Stimulated activated memory B cell treated with anti-CD40 and anti-IgM and Interleukin-4, amounts not matched to agents 10 μg/mL and 1 μg/mL and 100 μg/mL, for 72 hours (primary cell): ENCODE measurements at regions not wholly inside any gene's neighbourhood (a gene's known extent, or its start where the extent isn't known, plus 50 kb on each side); places are given as distances from the start of the nearest gene placed in this dataset.
A peak's percentile ranks its signal among the peaks of the same experiment; 100 is the strongest.
"Not testable (repeated sequence)": the region's sequence is repeated elsewhere in the genome, so short reads cannot be mapped to it uniquely, and the experiment has no call there.

ENCODE experiments used
- ATAC-seq: fragments of 150-1000 bp; cut with Tn5 transposase; 2 replicates; pipeline ENCODE4 v1.10.0; 2021
- H3K27ac Mint-ChIP-seq: one replicate; pipeline ENCODE4 v1.8.0; 2022; ENCODE audit warnings: mild to moderate bottlenecking, mixed read lengths
- H3K27me3 Mint-ChIP-seq: one replicate; pipeline ENCODE4 v1.8.0; 2022; ENCODE audit warnings: mixed read lengths
- H3K36me3 Mint-ChIP-seq: one replicate; pipeline ENCODE4 v1.8.0; 2022; ENCODE audit warnings: mixed read lengths
- H3K4me1 Mint-ChIP-seq: one replicate; pipeline ENCODE4 v1.8.0; 2022; ENCODE audit warnings: mixed read lengths
- H3K4me3 Mint-ChIP-seq: one replicate; pipeline ENCODE4 v1.8.0; 2022; ENCODE audit warnings: mild to moderate bottlenecking, moderate library complexity, mixed read lengths
- H3K9me3 Mint-ChIP-seq: one replicate; pipeline ENCODE4 v1.8.0; 2022; ENCODE audit warnings: mixed read lengths

- Mint-ChIP-seq H3K4me3 (no peak overlapping the region), H3K4me1 (no peaks in the 10 kb centered on the region), H3K9me3 (no peaks in the 10 kb centered on the region), H3K36me3 (no peaks in the 10 kb centered on the region), H3K27me3 (no peaks in the 10 kb centered on the region), H3K27ac (no peak overlapping the region)
- ATAC-seq = no peak
These were observed 179.9 kb upstream of the TMEM106B start for GRCh38 chr7:12031186-12031585.

- H3K4me1 Mint-ChIP-seq = no peaks in the 10 kb centered on the region
- H3K4me3 Mint-ChIP-seq = no peak overlapping the region
- ATAC-seq = no peak
- H3K9me3 Mint-ChIP-seq = no peaks in the 10 kb centered on the region
- H3K27ac Mint-ChIP-seq = no peak overlapping the region
- H3K27me3 Mint-ChIP-seq = no peaks in the 10 kb centered on the region
- H3K36me3 Mint-ChIP-seq = no peaks in the 10 kb centered on the region
These were observed 179.5 kb upstream of the TMEM106B start for GRCh38 chr7:12031638-12032037.

GRCh38 chr7:12032146-12032545 lies 178.9 kb upstream of the TMEM106B start:
- Mint-ChIP-seq H3K27ac (no peak overlapping the region), H3K4me3 (no peak overlapping the region), H3K4me1 (no peaks in the 10 kb centered on the region), H3K27me3 (no peaks in the 10 kb centered on the region), H3K9me3 (no peaks in the 10 kb centered on the region), H3K36me3 (no peaks in the 10 kb centered on the region)
- no peak for ATAC-seq

GRCh38 chr7:12043457-12043856 lies 167.6 kb upstream of the TMEM106B start:
- H3K4me1 Mint-ChIP-seq, H3K9me3 Mint-ChIP-seq, ATAC-seq, H3K4me3 Mint-ChIP-seq, H3K27ac Mint-ChIP-seq, H3K27me3 Mint-ChIP-seq, H3K36me3 Mint-ChIP-seq: not testable (repeated sequence)

- Mint-ChIP-seq H3K9me3 (peaks cover 6% of the 10 kb centered on the region), H3K36me3 (peaks cover 6% of the 10 kb centered on the region), H3K4me3 (no peak overlapping the region), H3K27ac (no peak overlapping the region), H3K27me3 (no peaks in the 10 kb centered on the region), H3K4me1 (no peaks in the 10 kb centered on the region)
- no peak for ATAC-seq
These were observed 158.9 kb upstream of the TMEM106B start for GRCh38 chr7:12052211-12052610.

- Mint-ChIP-seq H3K27ac (no peak overlapping the region), H3K9me3 (peaks cover 13% of the 10 kb centered on the region), H3K27me3 (peaks cover 9% of the 10 kb centered on the region), H3K4me1 (no peaks in the 10 kb centered on the region), H3K4me3 (no peak overlapping the region), H3K36me3 (peaks cover 6% of the 10 kb centered on the region)
- no peak for ATAC-seq
These were observed 157.5 kb upstream of the TMEM106B start for GRCh38 chr7:12053561-12053960.

GRCh38 chr7:12054830-12055229 lies 156.3 kb upstream of the TMEM106B start:
- H3K4me1 Mint-ChIP-seq = no peaks in the 10 kb centered on the region
- peaks cover 6% of the 10 kb centered on the region for H3K36me3 Mint-ChIP-seq
- H3K27ac Mint-ChIP-seq = no peak overlapping the region
- peaks cover 13% of the 10 kb centered on the region for H3K9me3 Mint-ChIP-seq
- peaks cover 9% of the 10 kb centered on the region for H3K27me3 Mint-ChIP-seq
- no peak for ATAC-seq
- H3K4me3 Mint-ChIP-seq = no peak overlapping the region

GRCh38 chr7:12056381-12056780 lies 154.7 kb upstream of the TMEM106B start:
- H3K4me3 Mint-ChIP-seq = no peak overlapping the region
- H3K4me1 Mint-ChIP-seq = no peaks in the 10 kb centered on the region
- peaks cover 6% of the 10 kb centered on the region for H3K36me3 Mint-ChIP-seq
- peaks cover 9% of the 10 kb centered on the region for H3K27me3 Mint-ChIP-seq
- peaks cover 13% of the 10 kb centered on the region for H3K9me3 Mint-ChIP-seq
- ATAC-seq = no peak
- no peak overlapping the region for H3K27ac Mint-ChIP-seq

- H3K36me3 Mint-ChIP-seq = peaks cover 6% of the 10 kb centered on the region
- ATAC-seq = no peak
- no peak overlapping the region for H3K27ac Mint-ChIP-seq
- H3K4me3 Mint-ChIP-seq = no peak overlapping the region
- H3K27me3 Mint-ChIP-seq = peaks cover 9% of the 10 kb centered on the region
- no peaks in the 10 kb centered on the region for H3K4me1 Mint-ChIP-seq
- H3K9me3 Mint-ChIP-seq = peaks cover 13% of the 10 kb centered on the region
These were observed 154.1 kb upstream of the TMEM106B start for GRCh38 chr7:12056977-12057376.

GRCh38 chr7:12062062-12062461 lies 149.0 kb upstream of the TMEM106B start:
- no peak overlapping the region for H3K27ac Mint-ChIP-seq
- no peak overlapping the region for H3K4me3 Mint-ChIP-seq
- peaks cover 9% of the 10 kb centered on the region for H3K27me3 Mint-ChIP-seq
- H3K4me1 Mint-ChIP-seq = peaks cover 13% of the 10 kb centered on the region
- no peak for ATAC-seq
- peaks cover 6% of the 10 kb centered on the region for H3K9me3 Mint-ChIP-seq
- H3K36me3 Mint-ChIP-seq = no peaks in the 10 kb centered on the region

- no peaks in the 10 kb centered on the region for H3K27me3 Mint-ChIP-seq
- H3K4me3 Mint-ChIP-seq = no peak overlapping the region
- no peak overlapping the region for H3K27ac Mint-ChIP-seq
- H3K4me1 Mint-ChIP-seq = peaks cover 13% of the 10 kb centered on the region
- no peaks in the 10 kb centered on the region for H3K9me3 Mint-ChIP-seq
- no peak for ATAC-seq
- H3K36me3 Mint-ChIP-seq = no peaks in the 10 kb centered on the region
These were observed 146.4 kb upstream of the TMEM106B start for GRCh38 chr7:12064586-12065127.

GRCh38 chr7:12066004-12066403 lies 145.1 kb upstream of the TMEM106B start:
- Mint-ChIP-seq H3K4me1 (peaks cover 13% of the 10 kb centered on the region), H3K27me3 (no peaks in the 10 kb centered on the region), H3K9me3 (no peaks in the 10 kb centered on the region), H3K27ac (no peak overlapping the region), H3K4me3 (no peak overlapping the region), H3K36me3 (no peaks in the 10 kb centered on the region)
- no peak for ATAC-seq

- Mint-ChIP-seq H3K4me1 (peaks cover 13% of the 10 kb centered on the region), H3K27me3 (no peaks in the 10 kb centered on the region), H3K27ac (no peak overlapping the region), H3K4me3 (no peak overlapping the region), H3K36me3 (no peaks in the 10 kb centered on the region), H3K9me3 (no peaks in the 10 kb centered on the region)
- ATAC-seq = peak; percentile 89
These were observed 144.6 kb upstream of the TMEM106B start for GRCh38 chr7:12066521-12066920.

- ATAC-seq = peak; percentile 46
- peaks cover 13% of the 10 kb centered on the region for H3K4me1 Mint-ChIP-seq
- no peaks in the 10 kb centered on the region for H3K27me3 Mint-ChIP-seq
- H3K36me3 Mint-ChIP-seq = no peaks in the 10 kb centered on the region
- no peak overlapping the region for H3K4me3 Mint-ChIP-seq
- H3K9me3 Mint-ChIP-seq = no peaks in the 10 kb centered on the region
- peak overlapping the region; percentile 3 for H3K27ac Mint-ChIP-seq
These were observed 143.8 kb upstream of the TMEM106B start for GRCh38 chr7:12067156-12067831.

GRCh38 chr7:12069757-12070156 lies 141.3 kb upstream of the TMEM106B start:
- peaks cover 13% of the 10 kb centered on the region for H3K4me1 Mint-ChIP-seq
- no peak overlapping the region for H3K27ac Mint-ChIP-seq
- no peaks in the 10 kb centered on the region for H3K36me3 Mint-ChIP-seq
- H3K9me3 Mint-ChIP-seq = peaks cover under 1% of the 10 kb centered on the region
- no peak for ATAC-seq
- H3K27me3 Mint-ChIP-seq = no peaks in the 10 kb centered on the region
- no peak overlapping the region for H3K4me3 Mint-ChIP-seq

GRCh38 chr7:12074889-12075288 lies 136.2 kb upstream of the TMEM106B start:
- Mint-ChIP-seq H3K27ac (no peak overlapping the region), H3K27me3 (no peaks in the 10 kb centered on the region), H3K9me3 (peaks cover 10% of the 10 kb centered on the region), H3K4me3 (no peak overlapping the region), H3K36me3 (no peaks in the 10 kb centered on the region), H3K4me1 (no peaks in the 10 kb centered on the region)
- no peak for ATAC-seq
